Activated CD4-positive, alpha-beta T cell treated with anti-CD3 and anti-CD28 coated beads, Interleukin-2, Interleukin-4, amounts not matched to agents 100 ng/mL and 50 ng/mL, durations not matched to agents 16 hours and 8 hours (primary cell): ENCODE measurements at regions not wholly inside any gene's neighbourhood (a gene's known extent, or its start where the extent isn't known, plus 50 kb on each side); places are given as distances from the start of the nearest gene placed in this dataset.
"Not testable (repeated sequence)": the region's sequence is repeated elsewhere in the genome, so short reads cannot be mapped to it uniquely, and the experiment has no call there.

Source experiments
- DNase-seq: peaks from one replicate; pipeline ENCODE4 v3.0.0-alpha.2; 2020; ENCODE audit warnings: low spot score

GRCh38 chr6:37078814-37079213 lies 73.4 kb downstream of the FGD2 start:
- DNase-seq: no peak

- no peak for DNase-seq
Measured at GRCh38 chr6:37081042-37081607, 75.7 kb downstream of the FGD2 start.

- DNase-seq: no peak
Measured at GRCh38 chr6:37082390-37083130, 77.1 kb downstream of the FGD2 start.

GRCh38 chr6:37083243-37084138 lies 78.0 kb downstream of the FGD2 start:
- no peak for DNase-seq

GRCh38 chr6:37084665-37085064 lies 79.2 kb downstream of the FGD2 start:
- DNase-seq: not testable (repeated sequence)

GRCh38 chr6:37085198-37085597 lies 79.7 kb downstream of the FGD2 start:
- DNase-seq: no peak

- DNase-seq: no peak
Measured at GRCh38 chr6:37088897-37089296, 81.1 kb upstream of the PIM1 start.

GRCh38 chr6:37089783-37090182 lies 80.2 kb upstream of the PIM1 start:
- DNase-seq: no peak

- not testable (repeated sequence) for DNase-seq
Measured at GRCh38 chr6:37091104-37091503, 78.8 kb upstream of the PIM1 start.

GRCh38 chr6:37091586-37091985 lies 78.4 kb upstream of the PIM1 start:
- not testable (repeated sequence) for DNase-seq

GRCh38 chr6:37092923-37093727 lies 76.8 kb upstream of the PIM1 start:
- DNase-seq: no peak

GRCh38 chr6:37093728-37094069 lies 76.3 kb upstream of the PIM1 start:
- no peak for DNase-seq

GRCh38 chr6:37095997-37096396 lies 74.0 kb upstream of the PIM1 start:
- DNase-seq: no peak

- no peak for DNase-seq
Measured at GRCh38 chr6:37097335-37097734, 72.6 kb upstream of the PIM1 start.

GRCh38 chr6:37099442-37099841 lies 70.5 kb upstream of the PIM1 start:
- DNase-seq: no peak

- no peak for DNase-seq
Measured at GRCh38 chr6:37100745-37101144, 69.2 kb upstream of the PIM1 start.

- DNase-seq: no peak
Measured at GRCh38 chr6:37101991-37102298, 68.0 kb upstream of the PIM1 start.

- DNase-seq: peak; percentile 74
Measured at GRCh38 chr6:37102299-37103168, 67.4 kb upstream of the PIM1 start.

GRCh38 chr6:37103169-37104039 lies 66.5 kb upstream of the PIM1 start:
- DNase-seq: no peak

GRCh38 chr6:37104824-37105147 lies 65.2 kb upstream of the PIM1 start:
- no peak for DNase-seq
